ENCODE measurements at regions not wholly inside any gene's neighbourhood (a gene's known extent, or its start where the extent isn't known, plus 50 kb on each side); places are given as distances from the start of the nearest gene placed in this dataset.

DNA sequence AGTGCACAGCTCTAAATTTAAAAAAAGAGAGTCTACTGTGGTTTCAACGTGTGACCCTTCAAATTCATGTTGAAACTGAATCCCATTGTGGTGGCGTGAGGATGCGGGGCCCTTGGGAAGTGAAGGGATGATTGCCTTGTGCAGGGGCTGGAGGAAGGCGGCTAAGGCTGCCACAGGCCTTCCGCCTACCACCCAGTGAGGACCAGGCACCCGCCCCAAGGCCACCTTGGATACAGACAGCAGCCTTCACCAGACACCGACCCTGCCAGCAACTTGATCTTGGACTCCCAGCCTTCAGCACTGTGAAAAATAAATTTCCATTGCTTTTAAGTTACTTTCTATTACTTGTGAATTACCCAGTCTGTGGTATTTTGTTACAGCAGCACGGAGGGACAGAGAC is 103.4 kb upstream of the TMEM18 start:
- 100% methylated on average over 2 of the region's 8 CpGs for WGBS (ENCODE audit: insufficient coverage)
- H3K4me1 ChIP-seq (ENCODE audit: control insufficient read depth, insufficient read depth, low read length), result no peaks in the 10 kb centered on the region
- H3K36me3 ChIP-seq (ENCODE audit: control insufficient read depth, insufficient read depth, low read length), result no peaks in the 10 kb centered on the region
- DNase-seq (ENCODE audit: low read depth in 4 of 6, low spot score in 6 of 6), result no peak
- H3K9me3 ChIP-seq (ENCODE audit: control insufficient read depth, insufficient read depth, low read length), result no peaks in the 10 kb centered on the region
- H3K27ac ChIP-seq (ENCODE audit: low read depth, low read length), result no peak overlapping the region
- no peaks in the 10 kb centered on the region for H3K27me3 ChIP-seq (ENCODE audit: control insufficient read depth, insufficient read depth, low read length)
- H3K4me3 ChIP-seq (ENCODE audit: low read depth, low read length), result no peak overlapping the region

DNA sequence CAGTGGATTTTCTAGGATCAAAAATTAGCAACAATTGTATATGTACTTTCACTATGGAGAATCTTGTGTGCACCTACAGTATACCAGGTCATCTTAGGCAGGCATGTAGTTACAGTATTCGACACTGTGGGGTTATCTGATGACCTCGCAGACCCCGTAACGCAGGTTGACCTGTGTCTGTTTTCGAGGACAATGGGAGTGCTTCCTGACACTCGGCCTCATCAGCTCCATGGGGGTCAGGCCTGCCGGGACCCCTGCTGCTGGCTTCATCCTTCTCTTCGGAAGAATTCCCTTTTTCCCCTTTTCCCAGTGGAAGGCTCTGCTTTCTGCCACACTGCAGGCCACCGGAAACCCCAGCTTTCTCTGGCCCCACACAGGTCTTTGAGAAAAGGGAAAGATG is 102.8 kb upstream of the TMEM18 start:
- 86% methylated on average over 9 of the region's 9 CpGs for WGBS (ENCODE audit: insufficient coverage)
- H3K27ac ChIP-seq (ENCODE audit: low read depth, low read length), result no peak overlapping the region
- no peaks in the 10 kb centered on the region for H3K36me3 ChIP-seq (ENCODE audit: control insufficient read depth, insufficient read depth, low read length)
- H3K4me1 ChIP-seq (ENCODE audit: control insufficient read depth, insufficient read depth, low read length), result no peaks in the 10 kb centered on the region
- DNase-seq (ENCODE audit: low read depth in 4 of 6, low spot score in 6 of 6), result no peak
- H3K27me3 ChIP-seq (ENCODE audit: control insufficient read depth, insufficient read depth, low read length), result no peaks in the 10 kb centered on the region
- no peak overlapping the region for H3K4me3 ChIP-seq (ENCODE audit: low read depth, low read length)
- no peaks in the 10 kb centered on the region for H3K9me3 ChIP-seq (ENCODE audit: control insufficient read depth, insufficient read depth, low read length)

DNA sequence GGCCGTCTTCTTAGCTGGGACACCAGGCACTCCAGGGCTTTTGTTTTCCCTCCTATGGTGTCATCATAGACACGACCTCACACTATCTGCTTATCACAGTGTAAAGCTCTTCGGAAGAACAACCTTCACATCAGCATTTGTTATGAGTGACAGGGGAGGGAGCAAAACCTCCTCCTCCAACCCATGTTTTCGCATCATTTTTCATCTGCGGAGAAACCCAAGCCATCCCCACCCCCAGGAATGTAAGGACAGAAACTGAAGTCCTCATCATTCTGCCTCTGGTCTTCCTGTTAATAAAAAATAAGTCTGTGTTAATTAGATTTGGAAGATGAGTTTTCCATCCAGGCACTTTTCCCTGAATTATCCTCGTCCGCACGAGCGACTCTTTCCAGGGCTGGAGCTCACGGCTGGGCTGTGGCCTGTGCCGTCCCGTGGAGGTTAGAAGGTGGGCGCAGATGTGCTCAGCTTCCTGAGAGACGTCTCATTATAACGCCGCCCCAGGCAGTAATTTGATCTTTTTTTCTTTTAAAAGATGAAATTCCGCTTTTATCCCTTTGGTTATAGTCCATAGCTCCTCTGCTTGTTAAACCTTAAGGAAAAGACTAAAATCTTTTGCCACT is 101.6 kb upstream of the TMEM18 start:
- Histone ChIP-seq H3K27ac (ENCODE audit: low read depth, low read length) (no peak overlapping the region), H3K4me1 (ENCODE audit: control insufficient read depth, insufficient read depth, low read length) (no peaks in the 10 kb centered on the region), H3K27me3 (ENCODE audit: control insufficient read depth, insufficient read depth, low read length) (no peaks in the 10 kb centered on the region), H3K9me3 (ENCODE audit: control insufficient read depth, insufficient read depth, low read length) (no peaks in the 10 kb centered on the region), H3K4me3 (ENCODE audit: low read depth, low read length) (no peak overlapping the region), H3K36me3 (ENCODE audit: control insufficient read depth, insufficient read depth, low read length) (no peaks in the 10 kb centered on the region)
- peak in 1 of 6 donors; percentile 26 for DNase-seq (ENCODE audit: low read depth in 4 of 6, low spot score in 6 of 6)
- WGBS (ENCODE audit: insufficient coverage), result 67% methylated on average over 2 of the region's 17 CpGs

DNA sequence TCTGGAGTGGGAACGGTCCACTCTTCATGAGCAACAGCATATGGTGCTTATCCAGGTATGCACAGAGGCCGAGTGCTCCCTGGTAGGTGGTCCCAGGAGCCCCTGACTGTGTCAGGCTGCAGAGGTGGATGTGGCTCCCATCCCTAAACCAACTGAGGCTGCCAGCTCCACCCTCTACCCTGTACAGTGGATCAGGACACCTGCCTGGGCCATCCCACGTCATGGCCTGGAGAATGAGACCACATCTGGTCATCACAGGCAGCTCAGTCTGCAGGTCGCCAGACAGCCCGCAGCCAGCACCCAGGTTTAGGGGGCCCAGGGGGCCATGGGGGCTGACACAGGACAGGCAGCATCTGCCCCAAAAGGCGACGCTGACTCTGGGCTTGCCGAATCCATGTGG is 100.3 kb upstream of the TMEM18 start:
- 91% methylated on average over 8 of the region's 8 CpGs for WGBS (ENCODE audit: insufficient coverage)
- Histone ChIP-seq H3K27ac (ENCODE audit: low read depth, low read length) (no peak overlapping the region), H3K36me3 (ENCODE audit: control insufficient read depth, insufficient read depth, low read length) (no peaks in the 10 kb centered on the region), H3K9me3 (ENCODE audit: control insufficient read depth, insufficient read depth, low read length) (no peaks in the 10 kb centered on the region), H3K4me3 (ENCODE audit: low read depth, low read length) (no peak overlapping the region), H3K4me1 (ENCODE audit: control insufficient read depth, insufficient read depth, low read length) (no peaks in the 10 kb centered on the region), H3K27me3 (ENCODE audit: control insufficient read depth, insufficient read depth, low read length) (no peaks in the 10 kb centered on the region)
- DNase-seq (ENCODE audit: low read depth in 4 of 6, low spot score in 6 of 6), result no peak

DNA sequence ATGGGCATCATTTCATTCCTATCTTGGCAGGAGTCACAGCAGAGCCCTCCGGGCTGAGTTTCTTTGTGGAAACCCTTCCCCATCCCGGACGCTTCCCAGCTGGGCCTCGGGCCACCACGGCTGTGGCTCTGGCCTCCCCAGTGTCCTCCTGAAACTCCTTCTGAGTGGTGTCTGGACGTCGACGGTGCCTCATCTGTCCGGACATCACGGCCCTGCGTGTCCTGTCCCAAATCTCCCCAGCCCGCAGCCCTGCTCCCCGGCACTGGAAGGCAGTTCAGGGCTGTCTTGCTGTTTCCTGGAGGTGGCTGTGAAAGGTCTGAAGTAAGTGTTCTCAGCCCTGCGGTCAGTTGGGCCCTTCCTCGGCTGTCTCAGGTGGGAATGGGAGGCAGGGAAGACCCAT is 99.8 kb upstream of the TMEM18 start:
- Histone ChIP-seq H3K4me1 (ENCODE audit: control insufficient read depth, insufficient read depth, low read length) (no peaks in the 10 kb centered on the region), H3K9me3 (ENCODE audit: control insufficient read depth, insufficient read depth, low read length) (no peaks in the 10 kb centered on the region), H3K36me3 (ENCODE audit: control insufficient read depth, insufficient read depth, low read length) (no peaks in the 10 kb centered on the region), H3K27me3 (ENCODE audit: control insufficient read depth, insufficient read depth, low read length) (no peaks in the 10 kb centered on the region), H3K4me3 (ENCODE audit: low read depth, low read length) (no peak overlapping the region), H3K27ac (ENCODE audit: low read depth, low read length) (no peak overlapping the region)
- WGBS (ENCODE audit: insufficient coverage), result 71% methylated on average over 15 of the region's 15 CpGs
- no peak for DNase-seq (ENCODE audit: low read depth in 4 of 6, low spot score in 6 of 6)

DNA sequence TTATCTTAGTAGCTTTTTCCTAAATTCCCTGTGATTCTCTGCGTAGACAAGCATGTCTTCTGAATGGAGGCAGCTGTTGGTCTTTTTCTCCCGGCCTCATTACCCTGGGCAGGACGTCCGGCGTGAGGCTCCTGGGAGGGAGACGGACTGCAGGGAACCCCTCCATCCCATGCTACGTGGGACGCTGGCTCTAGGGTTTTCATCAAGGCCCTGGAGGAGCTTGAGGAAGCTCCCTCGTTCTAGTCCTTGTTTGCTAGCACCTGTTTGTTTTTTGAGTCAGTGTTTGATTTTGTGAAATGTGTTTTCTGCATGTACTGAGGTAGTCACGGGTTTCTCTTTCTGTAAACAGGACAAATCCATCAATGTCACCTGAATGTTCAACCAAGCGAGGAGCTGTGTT is 99.3 kb upstream of the TMEM18 start:
- WGBS (ENCODE audit: insufficient coverage), result 55% methylated on average over 4 of the region's 11 CpGs
- no peak overlapping the region for H3K27ac ChIP-seq (ENCODE audit: low read depth, low read length)
- no peaks in the 10 kb centered on the region for H3K4me1 ChIP-seq (ENCODE audit: control insufficient read depth, insufficient read depth, low read length)
- H3K36me3 ChIP-seq (ENCODE audit: control insufficient read depth, insufficient read depth, low read length), result no peaks in the 10 kb centered on the region
- H3K9me3 ChIP-seq (ENCODE audit: control insufficient read depth, insufficient read depth, low read length), result no peaks in the 10 kb centered on the region
- no peak overlapping the region for H3K4me3 ChIP-seq (ENCODE audit: low read depth, low read length)
- H3K27me3 ChIP-seq (ENCODE audit: control insufficient read depth, insufficient read depth, low read length), result no peaks in the 10 kb centered on the region
- no peak for DNase-seq (ENCODE audit: low read depth in 4 of 6, low spot score in 6 of 6)

DNA sequence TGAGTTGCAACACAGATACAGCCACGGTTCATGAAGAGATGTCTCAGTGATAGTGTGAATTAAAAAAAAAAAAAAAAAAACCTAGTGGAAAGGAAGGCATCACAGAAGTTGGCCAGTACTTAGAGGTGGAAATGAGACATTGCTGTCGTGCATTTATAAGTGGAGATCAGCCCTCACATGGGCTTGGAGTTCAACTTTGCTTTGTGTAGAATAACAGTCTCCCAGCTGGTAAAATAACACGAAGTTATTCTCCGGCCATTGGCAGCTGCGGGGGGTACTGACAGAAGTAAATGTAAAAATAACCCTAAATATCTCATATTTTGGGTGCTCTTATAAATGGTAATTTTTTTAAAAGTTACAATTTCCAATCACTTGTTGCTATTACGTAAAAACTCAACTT is 98.8 kb upstream of the TMEM18 start:
- Histone ChIP-seq H3K4me1 (ENCODE audit: control insufficient read depth, insufficient read depth, low read length) (no peaks in the 10 kb centered on the region), H3K9me3 (ENCODE audit: control insufficient read depth, insufficient read depth, low read length) (no peaks in the 10 kb centered on the region), H3K36me3 (ENCODE audit: control insufficient read depth, insufficient read depth, low read length) (no peaks in the 10 kb centered on the region), H3K27ac (ENCODE audit: low read depth, low read length) (no peak overlapping the region), H3K27me3 (ENCODE audit: control insufficient read depth, insufficient read depth, low read length) (no peaks in the 10 kb centered on the region), H3K4me3 (ENCODE audit: low read depth, low read length) (no peak overlapping the region)
- DNase-seq (ENCODE audit: low read depth in 4 of 6, low spot score in 6 of 6), result peak in 1 of 6 donors; percentile 17
- 52% methylated on average over 2 of the region's 6 CpGs for WGBS (ENCODE audit: insufficient coverage)

DNA sequence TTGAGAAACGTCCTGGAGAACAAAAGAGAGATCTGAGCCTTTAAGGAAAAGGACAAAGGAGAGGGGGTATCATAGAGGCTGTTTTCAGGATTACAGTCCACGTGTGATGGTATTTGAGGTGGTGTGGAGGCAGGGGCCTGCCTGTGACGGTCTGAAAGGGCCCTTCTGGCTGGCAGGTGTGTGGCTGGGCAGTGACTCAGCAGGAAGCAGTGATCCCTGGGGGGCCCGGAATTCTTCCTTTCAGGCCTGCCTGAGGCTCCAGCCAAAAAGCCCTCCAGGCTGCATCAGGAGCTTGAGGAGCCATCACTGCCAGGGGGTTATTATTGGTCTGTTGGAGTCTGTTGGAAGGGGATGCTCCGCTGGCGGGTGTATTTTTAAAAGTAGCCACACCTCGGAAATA is 97.2 kb upstream of the TMEM18 start:
- 44% methylated on average over 4 of the region's 7 CpGs for WGBS (ENCODE audit: insufficient coverage)
- no peaks in the 10 kb centered on the region for H3K27me3 ChIP-seq (ENCODE audit: control insufficient read depth, insufficient read depth, low read length)
- DNase-seq (ENCODE audit: low read depth in 4 of 6, low spot score in 6 of 6), result no peak

DNA sequence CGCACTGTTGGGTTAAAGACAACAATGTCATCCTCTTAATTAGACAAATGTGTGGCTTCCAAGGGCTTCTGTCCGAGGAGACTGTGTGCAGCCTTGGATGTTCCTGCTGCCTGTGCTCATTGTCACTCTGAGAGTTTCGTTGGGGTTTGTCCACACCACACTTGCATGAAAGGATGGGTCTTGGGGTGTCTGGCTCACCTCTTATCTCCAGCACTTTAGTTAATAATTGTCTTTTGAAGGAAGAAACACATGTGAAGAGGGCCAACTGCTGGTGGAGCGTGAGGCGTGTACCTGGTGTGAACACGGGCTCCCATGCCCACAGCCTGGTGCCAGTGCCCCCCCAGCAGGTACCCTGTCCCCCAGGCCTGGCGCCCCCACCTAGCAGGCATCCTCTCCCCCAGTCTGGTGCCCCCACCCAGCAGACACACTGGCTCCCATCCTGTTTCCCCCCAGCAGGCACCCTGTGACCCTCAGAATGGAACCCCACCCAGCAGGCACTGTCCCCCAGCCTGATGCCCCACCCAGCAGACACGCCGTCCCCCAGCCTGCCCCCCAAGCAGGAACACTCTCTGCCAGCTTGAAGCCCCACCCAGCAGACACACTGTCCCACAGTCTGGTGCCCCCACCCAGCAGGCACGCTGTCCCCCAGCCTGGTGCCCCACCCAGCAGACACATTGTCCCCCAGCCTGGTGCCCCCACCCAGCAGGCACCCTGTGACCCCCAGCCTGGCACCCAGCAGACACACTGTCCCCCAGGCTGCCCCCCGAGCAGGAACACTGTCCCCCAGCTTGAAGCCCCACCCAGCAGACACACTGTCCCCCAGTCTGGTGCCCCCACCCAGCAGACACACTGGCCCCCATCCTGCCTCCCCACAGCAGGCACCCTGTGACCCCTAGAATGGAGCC is 96.3 kb upstream of the TMEM18 start:
- Histone ChIP-seq H3K27ac (ENCODE audit: low read depth, low read length) (no peak overlapping the region), H3K4me1 (ENCODE audit: control insufficient read depth, insufficient read depth, low read length) (no peaks in the 10 kb centered on the region), H3K4me3 (ENCODE audit: low read depth, low read length) (no peak overlapping the region), H3K36me3 (ENCODE audit: control insufficient read depth, insufficient read depth, low read length) (no peaks in the 10 kb centered on the region), H3K27me3 (ENCODE audit: control insufficient read depth, insufficient read depth, low read length) (no peaks in the 10 kb centered on the region), H3K9me3 (ENCODE audit: control insufficient read depth, insufficient read depth, low read length) (no peaks in the 10 kb centered on the region)
- DNase-seq (ENCODE audit: low read depth in 4 of 6, low spot score in 6 of 6), result no peak
- WGBS (ENCODE audit: insufficient coverage), result 74% methylated on average over 9 of the region's 11 CpGs

More for the DNA sequence above, 97.2 kb upstream of the TMEM18 start:
- no peak overlapping the region for H3K4me3 ChIP-seq (ENCODE audit: low read depth, low read length)
- H3K4me1 ChIP-seq (ENCODE audit: control insufficient read depth, insufficient read depth, low read length), result no peaks in the 10 kb centered on the region
- no peaks in the 10 kb centered on the region for H3K36me3 ChIP-seq (ENCODE audit: control insufficient read depth, insufficient read depth, low read length)
- H3K9me3 ChIP-seq (ENCODE audit: control insufficient read depth, insufficient read depth, low read length), result no peaks in the 10 kb centered on the region
- no peak overlapping the region for H3K27ac ChIP-seq (ENCODE audit: low read depth, low read length)

DNA sequence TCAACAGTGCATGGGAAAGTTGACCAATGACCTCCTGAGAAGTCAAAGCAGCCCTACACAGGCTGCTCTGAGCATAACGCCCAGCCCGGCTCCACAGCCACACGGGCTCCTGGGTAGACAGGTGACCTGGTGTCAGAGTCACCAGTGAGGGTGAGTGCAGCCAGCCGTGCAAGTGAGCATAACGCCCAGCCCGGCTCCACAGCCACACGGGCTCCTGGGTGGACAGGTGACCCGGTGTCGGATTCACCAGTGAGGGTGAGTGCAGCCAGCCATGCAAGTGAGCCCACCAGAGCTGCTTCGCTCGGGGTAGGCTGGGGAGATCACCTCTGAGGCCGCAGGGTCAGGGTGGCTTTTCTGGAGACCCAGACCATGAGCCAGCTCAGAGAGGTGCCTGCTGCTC is 94.3 kb upstream of the TMEM18 start:
- no peak for DNase-seq (ENCODE audit: low read depth in 4 of 6, low spot score in 6 of 6)

More for the DNA sequence above, 94.3 kb upstream of the TMEM18 start:
- 81% methylated on average over 12 of the region's 12 CpGs for WGBS (ENCODE audit: insufficient coverage)
- H3K4me3 ChIP-seq (ENCODE audit: low read depth, low read length), result no peak overlapping the region
- H3K9me3 ChIP-seq (ENCODE audit: control insufficient read depth, insufficient read depth, low read length), result no peaks in the 10 kb centered on the region
- no peaks in the 10 kb centered on the region for H3K4me1 ChIP-seq (ENCODE audit: control insufficient read depth, insufficient read depth, low read length)
- no peaks in the 10 kb centered on the region for H3K36me3 ChIP-seq (ENCODE audit: control insufficient read depth, insufficient read depth, low read length)
- H3K27me3 ChIP-seq (ENCODE audit: control insufficient read depth, insufficient read depth, low read length), result no peaks in the 10 kb centered on the region
- no peak overlapping the region for H3K27ac ChIP-seq (ENCODE audit: low read depth, low read length)

Measured in spinal cord (tissue), 9 donors.